ENCODE measurements at regions not wholly inside any gene's neighbourhood (a gene's known extent, or its start where the extent isn't known, plus 50 kb on each side); places are given as distances from the start of the nearest gene placed in this dataset. TPM values are rescaled to one million over a fixed set of nuclear protein-coding genes. Genes with fewer than 3 reads are reported as not detected.

- H3K79me2 ChIP-seq (ENCODE audit: control insufficient read depth, insufficient read depth, low read length), result no peaks in the 10 kb centered on the region
- no peaks in the 10 kb centered on the region for H4K20me1 ChIP-seq (replicated peaks; ENCODE audit: control insufficient read depth, insufficient read depth, low read length)
- CTCF ChIA-PET (ENCODE audit: low intra/inter-chr PET ratio), result no interaction called here
- ATAC-seq (no peak), FAIRE-seq (no peak), DNase-seq (ENCODE audit: extremely low read depth in 1 of 4, low spot score in 3 of 4) (no peak)
- intact Hi-C loops (cut with micrococcal nuclease) (no loop called here), in situ Hi-C loops (cut with MboI) (no loop called here)
- POLR2A ChIA-PET, result no interaction called here
- 10% methylated on average over 2 of the region's 2 CpGs for WGBS (ENCODE audit: insufficient coverage, low coverage, missing lambda C conversion rate)
- no peak overlapping the region for H3K4me2 ChIP-seq (ENCODE audit: insufficient read depth, low read length)
- no peaks in the 10 kb centered on the region for H3K36me3 ChIP-seq (ENCODE audit: control insufficient read depth, insufficient read depth, low read length)
- no peak overlapping the region for H2AFZ ChIP-seq (ENCODE audit: low read depth, low read length)
- no peak overlapping the region for H3K27ac ChIP-seq (ENCODE audit: extremely low read depth, low read depth, low read length)
- H3K9me1 ChIP-seq (ENCODE audit: control insufficient read depth, insufficient read depth, low read length), result no peaks in the 10 kb centered on the region
- no peaks in the 10 kb centered on the region; the same call in 1 of the 2 replicates for H3K9me3 ChIP-seq (replicated peaks; ENCODE audit: control insufficient read depth, insufficient read depth, low read depth, low read length)
- no peaks in the 10 kb centered on the region for H3K27me3 ChIP-seq (ENCODE audit: control insufficient read depth in 2 of 2, insufficient read depth in 2 of 2, low read length in 2 of 2)
- H3K9ac ChIP-seq (ENCODE audit: insufficient read depth in 1 of 2, low read depth in 2 of 2, low read length in 2 of 2), result no peak overlapping the region
- BruUV-seq (replicated peaks), result no TSS peak
- H3K4me1 ChIP-seq (replicated peaks in 1 of 2; ENCODE audit: control insufficient read depth in 2 of 2, insufficient read depth in 2 of 2, low read length in 2 of 2), result peaks cover 0 to under 1% of the 10 kb centered on the region in 2 experiments; a peak in 1 of 5 replicates
- H3K4me3 ChIP-seq, result no peak overlapping the region
- TF ChIP-seq USF1 (CRISPR knock-in tag; IDR thresholded peaks at IDR 0.05), result no peak
- TF ChIP-seq NONO (IDR thresholded peaks at IDR 0.05; ENCODE audit: low read depth in 2 of 2, low read length in 1 of 2), result no peak
- no peak for TF ChIP-seq ZBTB11 (CRISPR knock-in tag; IDR thresholded peaks at IDR 0.05)
- no peak for TF ChIP-seq HOXB6 (CRISPR knock-in tag; IDR thresholded peaks at IDR 0.05; ENCODE audit: borderline replicate concordance)
Observed at GRCh38 chr5:56282951-56283350, 49.8 kb upstream of the ANKRD55 start.

Small RNA genes lying in the stretch of these regions (small RNA-seq; reads per million reads assigned to genes)
- gene HMGN1P17 (not detected), gene RNU6ATAC2P (0.18 reads per million)

Data from K562 (cell line).